ENCODE measurements at regions not wholly inside any gene's neighbourhood (a gene's known extent, or its start where the extent isn't known, plus 50 kb on each side); places are given as distances from the start of the nearest gene placed in this dataset.

GRCh38 chr16:59289151-59289550 lies 555.0 kb upstream of the GOT2 start:
- TF ChIP-seq CTCF (IDR thresholded peaks at IDR 0.05; ENCODE audit: poor library complexity) (no peak), EZH2phosphoT487 (IDR thresholded peaks at IDR 0.05; ENCODE audit: low read depth, severe bottlenecking, unreplicated experiment) (no peak)

Measured in hepatocyte (in vitro differentiated cells).